MM.1S (cell line): ENCODE measurements at regions not wholly inside any gene's neighbourhood (a gene's known extent, or its start where the extent isn't known, plus 50 kb on each side); places are given as distances from the start of the nearest gene placed in this dataset.

Experiments used
- DNase-seq: peaks from one replicate; pipeline ENCODE4 v3.0.0-alpha.2; 2015
- H2AFZ ChIP-seq: fragments of 300-600 bp; sonication (generic); 2 replicates; pipeline ENCODE4 v1.6.0; 2016; ENCODE audit warnings: antibody characterized with exemption, low read length
- H3F3A ChIP-seq: fragments of 300-600 bp; sonication (generic); 2 replicates; pipeline ENCODE4 v1.6.1; 2016; ENCODE audit warnings: mild to moderate bottlenecking, antibody characterized with exemption, low read length, moderate library complexity, mixed read lengths; ENCODE audit not compliant: insufficient read depth
- H3K27ac ChIP-seq: fragments of 300-600 bp; sonication (generic); 2 replicates; pipeline ENCODE4 v1.5.1; 2016; ENCODE audit warnings: mild to moderate bottlenecking, low read length
- H3K27me3 ChIP-seq: fragments of 300-600 bp; sonication (generic); replicated peaks from 2 replicates; pipeline ENCODE4 v1.6.0; 2016; ENCODE audit warnings: low read length; ENCODE audit not compliant: insufficient read depth
- H3K36me3 ChIP-seq: fragments of 300-600 bp; sonication (generic); replicated peaks from 2 replicates; pipeline ENCODE4 v1.6.1; 2016; ENCODE audit warnings: mild to moderate bottlenecking, low read length, mixed read lengths; ENCODE audit not compliant: insufficient read depth
- H3K4me1 ChIP-seq: fragments of 300-600 bp; sonication (generic); 2 replicates; pipeline ENCODE4 v1.6.1; 2016; ENCODE audit warnings: low read length, mixed read lengths
- H3K4me2 ChIP-seq: fragments of 300-600 bp; sonication (generic); 2 replicates; pipeline ENCODE4 v1.6.0; 2016; ENCODE audit warnings: low read depth, low read length
- H3K4me3 ChIP-seq: fragments of 300-600 bp; sonication (generic); 2 replicates; pipeline ENCODE4 v1.5.1; 2016; ENCODE audit warnings: low read length, mixed read lengths
- H3K79me2 ChIP-seq: fragments of 300-600 bp; sonication (generic); 2 replicates; pipeline ENCODE4 v1.6.1; 2016; ENCODE audit warnings: mixed run types, low read length, mixed read lengths
- H3K9ac ChIP-seq: fragments of 300-600 bp; sonication (generic); 2 replicates; pipeline ENCODE4 v1.6.1; 2016; ENCODE audit warnings: low read length, mixed read lengths
- H3K9me2 ChIP-seq: fragments of 300-600 bp; sonication (generic); replicated peaks from 2 replicates; pipeline ENCODE4 v1.6.1; 2016; ENCODE audit warnings: mild to moderate bottlenecking, low read length, mixed read lengths; ENCODE audit not compliant: insufficient read depth
- H3K9me3 ChIP-seq: fragments of 300-600 bp; sonication (generic); replicated peaks from 2 replicates; pipeline ENCODE4 v1.6.1; 2016; ENCODE audit warnings: mild to moderate bottlenecking, low read length, mixed read lengths; ENCODE audit not compliant: insufficient read depth
- H4K20me1 ChIP-seq: fragments of 300-600 bp; sonication (generic); 2 replicates; pipeline ENCODE4 v1.6.1; 2016; ENCODE audit warnings: mild to moderate bottlenecking, low read length, moderate library complexity, mixed read lengths; ENCODE audit not compliant: insufficient read depth
- EZH2 ChIP-seq: fragments of 300-600 bp; sonication (generic); optimal IDR thresholded peaks from 2 replicates; pipeline ENCODE3; 2017; ENCODE audit warnings: low read depth, mild to moderate bottlenecking, antibody characterized with exemption, low read length, mixed read lengths
- EZH2phosphoT487 ChIP-seq: fragments of 300-600 bp; sonication (generic); IDR thresholded peaks from 2 replicates; pipeline ENCODE4 v1.6.1; 2018; ENCODE audit warnings: antibody characterized with exemption, low read length
- TF ChIP-seq, protein P1 (sequence below): fragments of 300-600 bp; sonication (generic); IDR thresholded peaks from 2 replicates; pipeline ENCODE4 v1.5.1; 2016; ENCODE audit warnings: antibody characterized with exemption, low read length, mixed read lengths

DNA sequence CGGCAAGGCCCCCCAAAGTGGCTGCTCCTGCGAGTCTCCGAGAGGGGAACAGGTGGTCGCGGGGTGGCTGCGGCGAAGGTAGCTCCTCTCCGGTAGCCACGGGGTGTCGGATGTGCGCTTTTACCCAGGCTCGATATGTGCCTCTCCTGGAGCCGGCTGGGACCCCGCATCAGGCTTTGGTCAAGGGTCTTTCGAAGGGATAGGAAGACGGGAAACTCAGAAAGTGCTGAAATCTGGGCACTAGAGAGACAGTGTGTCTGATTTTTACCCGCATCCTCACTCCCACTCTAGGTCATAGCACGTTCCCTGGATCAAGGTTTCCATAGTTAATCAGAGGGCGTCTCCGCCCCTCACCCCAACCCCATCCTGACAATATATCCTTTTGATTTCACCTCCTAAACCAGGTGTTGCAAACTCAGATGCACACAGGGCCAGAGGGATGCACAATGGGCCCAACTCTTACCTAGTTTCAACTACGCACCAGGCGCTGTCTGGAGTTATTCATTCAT is 156.9 kb downstream of the PTPN11 start:
- DNase-seq = no peak
- Histone ChIP-seq H3K36me3 (no peaks in the 10 kb centered on the region), H2AFZ (no peak overlapping the region), H3K27me3 (no peaks in the 10 kb centered on the region), H3K4me3 (no peak overlapping the region), H4K20me1 (no peaks in the 10 kb centered on the region), H3K9ac (no peak overlapping the region), H3K79me2 (no peaks in the 10 kb centered on the region), H3K9me2 (no peaks in the 10 kb centered on the region), H3K4me2 (no peak overlapping the region), H3K27ac (no peak overlapping the region), H3K4me1 (no peaks in the 10 kb centered on the region), H3F3A (no peaks in the 10 kb centered on the region), H3K9me3 (no peaks in the 10 kb centered on the region)
- TF ChIP-seq EZH2phosphoT487 = no peak
- TF ChIP-seq EZH2 = no peak
- TF ChIP-seq, protein P1, sequence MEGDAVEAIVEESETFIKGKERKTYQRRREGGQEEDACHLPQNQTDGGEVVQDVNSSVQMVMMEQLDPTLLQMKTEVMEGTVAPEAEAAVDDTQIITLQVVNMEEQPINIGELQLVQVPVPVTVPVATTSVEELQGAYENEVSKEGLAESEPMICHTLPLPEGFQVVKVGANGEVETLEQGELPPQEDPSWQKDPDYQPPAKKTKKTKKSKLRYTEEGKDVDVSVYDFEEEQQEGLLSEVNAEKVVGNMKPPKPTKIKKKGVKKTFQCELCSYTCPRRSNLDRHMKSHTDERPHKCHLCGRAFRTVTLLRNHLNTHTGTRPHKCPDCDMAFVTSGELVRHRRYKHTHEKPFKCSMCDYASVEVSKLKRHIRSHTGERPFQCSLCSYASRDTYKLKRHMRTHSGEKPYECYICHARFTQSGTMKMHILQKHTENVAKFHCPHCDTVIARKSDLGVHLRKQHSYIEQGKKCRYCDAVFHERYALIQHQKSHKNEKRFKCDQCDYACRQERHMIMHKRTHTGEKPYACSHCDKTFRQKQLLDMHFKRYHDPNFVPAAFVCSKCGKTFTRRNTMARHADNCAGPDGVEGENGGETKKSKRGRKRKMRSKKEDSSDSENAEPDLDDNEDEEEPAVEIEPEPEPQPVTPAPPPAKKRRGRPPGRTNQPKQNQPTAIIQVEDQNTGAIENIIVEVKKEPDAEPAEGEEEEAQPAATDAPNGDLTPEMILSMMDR = no peak

DNA sequence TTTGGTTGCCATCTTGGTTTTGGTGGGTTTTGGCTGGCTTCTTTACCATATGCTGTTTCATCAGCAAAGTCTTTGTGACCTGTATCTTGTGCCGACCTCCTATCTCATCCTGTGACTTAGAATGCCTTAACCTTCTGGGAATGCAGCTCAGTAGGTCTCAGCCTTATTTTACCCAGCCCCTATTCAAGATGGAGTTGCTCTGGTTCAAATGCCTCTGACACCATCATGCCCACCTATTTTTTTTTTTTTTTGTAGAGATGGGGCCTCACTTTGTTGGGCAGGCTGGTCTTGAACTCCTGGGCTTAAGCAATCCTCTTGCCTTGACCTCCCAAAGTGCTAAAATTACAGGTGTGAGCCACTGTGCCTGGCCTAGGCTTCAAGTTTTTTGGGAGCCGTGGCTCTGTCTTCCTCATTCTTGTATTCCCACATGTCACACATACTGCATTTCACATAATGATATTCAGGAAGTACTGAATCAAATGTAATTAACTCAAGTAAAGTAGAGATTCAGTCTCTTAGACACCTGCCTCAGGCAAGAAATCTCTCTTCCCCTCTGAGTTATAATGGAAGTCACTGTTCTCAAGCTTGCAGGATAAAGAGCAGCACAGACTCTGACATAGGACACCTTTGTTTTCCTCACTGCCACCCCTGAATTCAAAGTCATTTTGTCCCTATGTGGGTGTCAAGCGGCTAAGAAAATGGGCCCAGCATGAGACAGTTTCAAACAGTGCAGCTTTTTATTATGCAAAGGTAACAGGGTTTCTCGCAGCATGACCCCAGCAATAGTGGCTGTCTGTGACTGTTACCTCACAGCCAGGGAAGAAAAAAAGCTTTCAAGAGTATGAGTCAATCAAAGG is 159.0 kb downstream of the PTPN11 start:
- H3K9me3 ChIP-seq = no peaks in the 10 kb centered on the region
- no peaks in the 10 kb centered on the region for H3F3A ChIP-seq
- no peak overlapping the region for H2AFZ ChIP-seq
- H3K27ac ChIP-seq = no peak overlapping the region
- no peak for TF ChIP-seq EZH2
- TF ChIP-seq, protein P1 = no peak
- TF ChIP-seq EZH2phosphoT487 = no peak
- no peaks in the 10 kb centered on the region for H3K36me3 ChIP-seq
- H3K4me1 ChIP-seq = no peaks in the 10 kb centered on the region
- H3K4me2 ChIP-seq = no peak overlapping the region
- no peak overlapping the region for H3K9ac ChIP-seq
- H3K9me2 ChIP-seq = no peaks in the 10 kb centered on the region
- no peaks in the 10 kb centered on the region for H3K27me3 ChIP-seq
- no peaks in the 10 kb centered on the region for H4K20me1 ChIP-seq
- H3K4me3 ChIP-seq = no peak overlapping the region
- DNase-seq = no peak
- H3K79me2 ChIP-seq = no peaks in the 10 kb centered on the region

DNA sequence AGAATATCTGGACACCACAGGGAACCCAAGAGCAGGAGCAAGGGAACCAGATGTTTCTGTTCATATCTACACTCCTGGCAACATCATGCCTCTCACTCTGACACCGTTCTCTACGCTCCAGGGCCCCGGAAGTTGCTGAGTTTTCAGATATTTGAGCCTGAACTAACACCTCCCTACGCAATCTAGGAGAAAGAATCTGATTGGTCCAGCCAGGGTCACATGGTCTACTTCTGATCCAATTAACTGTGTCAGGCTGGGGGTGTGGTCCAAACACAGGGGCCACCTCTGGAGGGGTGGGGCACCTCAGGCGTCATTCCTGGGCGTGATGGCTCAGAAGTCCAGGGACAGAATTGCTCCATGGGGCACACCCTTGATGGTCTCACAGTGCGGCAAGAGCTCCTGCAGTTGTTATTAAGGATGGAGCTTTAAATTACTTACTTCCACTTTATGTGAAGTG is 165.5 kb downstream of the PTPN11 start:
- H3K4me2 ChIP-seq = no peak overlapping the region
- no peak for DNase-seq
- H2AFZ ChIP-seq = no peak overlapping the region
- no peaks in the 10 kb centered on the region for H3K9me2 ChIP-seq
- H4K20me1 ChIP-seq = no peaks in the 10 kb centered on the region
- H3K9me3 ChIP-seq = no peaks in the 10 kb centered on the region
- TF ChIP-seq EZH2 = no peak
- H3K9ac ChIP-seq = no peak overlapping the region
- H3K27ac ChIP-seq = no peak overlapping the region
- H3K36me3 ChIP-seq = no peaks in the 10 kb centered on the region
- H3K4me3 ChIP-seq = no peak overlapping the region
- H3K79me2 ChIP-seq = no peaks in the 10 kb centered on the region
- H3K27me3 ChIP-seq = no peaks in the 10 kb centered on the region
- H3K4me1 ChIP-seq = no peaks in the 10 kb centered on the region
- no peaks in the 10 kb centered on the region for H3F3A ChIP-seq
